GM12878 (cell line): ENCODE measurements at regions not wholly inside any gene's neighbourhood (a gene's known extent, or its start where the extent isn't known, plus 50 kb on each side); places are given as distances from the start of the nearest gene placed in this dataset.

Experiments
- BCL3 ChIP-seq: IDR thresholded peaks from 2 replicates; pipeline ENCODE4 v1.6.1; 2011; ENCODE audit warnings: borderline replicate concordance, low read depth, mild to moderate bottlenecking, moderate library complexity, low read length; ENCODE audit not compliant: insufficient read depth, poor library complexity, severe bottlenecking
- BRCA1 ChIP-seq: IDR thresholded peaks from 2 replicates; pipeline ENCODE4 v1.6.1; 2011; ENCODE audit warnings: low read depth, low read length, improper control_type of control experiment
- CTCF ChIP-seq, 3 experiments: IDR thresholded peaks in 2 of 3; conservative IDR thresholded peaks in 1 of 3; 2 replicates each; pipeline ENCODE4 v1.5.1; 2011; ENCODE audit warnings: low read depth in 3 of 3, low read length in 3 of 3, mild to moderate bottlenecking in 3 of 3, control low read depth in 2 of 3, moderate library complexity in 2 of 3, inconsistent platforms in 1 of 3, mixed read lengths in 1 of 3; ENCODE audit not compliant: control insufficient read depth in 2 of 3, insufficient read depth in 1 of 3; ENCODE audit errors: extremely low read depth in 1 of 3
- ESRRA ChIP-seq: IDR thresholded peaks from 2 replicates; pipeline ENCODE4 v1.6.1; 2012; ENCODE audit warnings: mild to moderate bottlenecking, low read length, improper control_type of control experiment
- HSF1 ChIP-seq: fragments of 150-350 bp; IDR thresholded peaks from 2 replicates; pipeline ENCODE4 v1.6.1; 2014; ENCODE audit warnings: mild to moderate bottlenecking, low read depth, low read length
- IRF4 ChIP-seq: IDR thresholded peaks from 2 replicates; pipeline ENCODE4 v1.6.1; 2011; ENCODE audit warnings: low read depth, low read length
- POLR2A ChIP-seq: IDR thresholded peaks from 2 replicates; pipeline ENCODE4 v1.6.1; 2011; ENCODE audit warnings: low read depth, mild to moderate bottlenecking, low read length
- RCOR1 ChIP-seq: conservative IDR thresholded peaks from 2 replicates; pipeline ENCODE4 v1.6.1; 2012; ENCODE audit warnings: low read depth, low read length, improper control_type of control experiment
- SIX5 ChIP-seq: IDR thresholded peaks from 2 replicates; pipeline ENCODE4 v1.6.1; 2011; ENCODE audit warnings: mild to moderate bottlenecking, low read depth, low read length, moderate library complexity; ENCODE audit not compliant: severe bottlenecking
- TF ChIP-seq, protein P1 (sequence below): IDR thresholded peaks from 2 replicates; pipeline ENCODE4 v1.6.1; 2011; ENCODE audit warnings: low read depth, low read length, improper control_type of control experiment, borderline replicate concordance
- TF ChIP-seq, protein P2 (sequence below): IDR thresholded peaks from 2 replicates; pipeline ENCODE4 v1.6.1; 2012; ENCODE audit warnings: mild to moderate bottlenecking, low read depth, low read length
- TF ChIP-seq, protein P3 (sequence below): IDR thresholded peaks from 2 replicates; pipeline ENCODE4 v1.6.1; 2012; ENCODE audit warnings: low read length, inconsistent platforms

- TF ChIP-seq, protein P1, sequence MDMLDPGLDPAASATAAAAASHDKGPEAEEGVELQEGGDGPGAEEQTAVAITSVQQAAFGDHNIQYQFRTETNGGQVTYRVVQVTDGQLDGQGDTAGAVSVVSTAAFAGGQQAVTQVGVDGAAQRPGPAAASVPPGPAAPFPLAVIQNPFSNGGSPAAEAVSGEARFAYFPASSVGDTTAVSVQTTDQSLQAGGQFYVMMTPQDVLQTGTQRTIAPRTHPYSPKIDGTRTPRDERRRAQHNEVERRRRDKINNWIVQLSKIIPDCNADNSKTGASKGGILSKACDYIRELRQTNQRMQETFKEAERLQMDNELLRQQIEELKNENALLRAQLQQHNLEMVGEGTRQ, result no peak
- TF ChIP-seq SIX5 (no peak), POLR2A (no peak), CTCF (IDR thresholded peaks at IDR 0.05 in 2 of 3, conservative IDR thresholded peaks at IDR 0.05 in 1 of 3; ENCODE audit: control insufficient read depth in 2 of 3, extremely low read depth in 1 of 3, insufficient read depth in 1 of 3, low read depth in 3 of 3, low read length in 3 of 3) (no peak), BCL3 (no peak), ESRRA (no peak), HSF1 (no peak), IRF4 (no peak), BRCA1 (no peak), RCOR1 (no peak)
- TF ChIP-seq, protein P2, sequence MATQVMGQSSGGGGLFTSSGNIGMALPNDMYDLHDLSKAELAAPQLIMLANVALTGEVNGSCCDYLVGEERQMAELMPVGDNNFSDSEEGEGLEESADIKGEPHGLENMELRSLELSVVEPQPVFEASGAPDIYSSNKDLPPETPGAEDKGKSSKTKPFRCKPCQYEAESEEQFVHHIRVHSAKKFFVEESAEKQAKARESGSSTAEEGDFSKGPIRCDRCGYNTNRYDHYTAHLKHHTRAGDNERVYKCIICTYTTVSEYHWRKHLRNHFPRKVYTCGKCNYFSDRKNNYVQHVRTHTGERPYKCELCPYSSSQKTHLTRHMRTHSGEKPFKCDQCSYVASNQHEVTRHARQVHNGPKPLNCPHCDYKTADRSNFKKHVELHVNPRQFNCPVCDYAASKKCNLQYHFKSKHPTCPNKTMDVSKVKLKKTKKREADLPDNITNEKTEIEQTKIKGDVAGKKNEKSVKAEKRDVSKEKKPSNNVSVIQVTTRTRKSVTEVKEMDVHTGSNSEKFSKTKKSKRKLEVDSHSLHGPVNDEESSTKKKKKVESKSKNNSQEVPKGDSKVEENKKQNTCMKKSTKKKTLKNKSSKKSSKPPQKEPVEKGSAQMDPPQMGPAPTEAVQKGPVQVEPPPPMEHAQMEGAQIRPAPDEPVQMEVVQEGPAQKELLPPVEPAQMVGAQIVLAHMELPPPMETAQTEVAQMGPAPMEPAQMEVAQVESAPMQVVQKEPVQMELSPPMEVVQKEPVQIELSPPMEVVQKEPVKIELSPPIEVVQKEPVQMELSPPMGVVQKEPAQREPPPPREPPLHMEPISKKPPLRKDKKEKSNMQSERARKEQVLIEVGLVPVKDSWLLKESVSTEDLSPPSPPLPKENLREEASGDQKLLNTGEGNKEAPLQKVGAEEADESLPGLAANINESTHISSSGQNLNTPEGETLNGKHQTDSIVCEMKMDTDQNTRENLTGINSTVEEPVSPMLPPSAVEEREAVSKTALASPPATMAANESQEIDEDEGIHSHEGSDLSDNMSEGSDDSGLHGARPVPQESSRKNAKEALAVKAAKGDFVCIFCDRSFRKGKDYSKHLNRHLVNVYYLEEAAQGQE, result no peak
- TF ChIP-seq, protein P3, sequence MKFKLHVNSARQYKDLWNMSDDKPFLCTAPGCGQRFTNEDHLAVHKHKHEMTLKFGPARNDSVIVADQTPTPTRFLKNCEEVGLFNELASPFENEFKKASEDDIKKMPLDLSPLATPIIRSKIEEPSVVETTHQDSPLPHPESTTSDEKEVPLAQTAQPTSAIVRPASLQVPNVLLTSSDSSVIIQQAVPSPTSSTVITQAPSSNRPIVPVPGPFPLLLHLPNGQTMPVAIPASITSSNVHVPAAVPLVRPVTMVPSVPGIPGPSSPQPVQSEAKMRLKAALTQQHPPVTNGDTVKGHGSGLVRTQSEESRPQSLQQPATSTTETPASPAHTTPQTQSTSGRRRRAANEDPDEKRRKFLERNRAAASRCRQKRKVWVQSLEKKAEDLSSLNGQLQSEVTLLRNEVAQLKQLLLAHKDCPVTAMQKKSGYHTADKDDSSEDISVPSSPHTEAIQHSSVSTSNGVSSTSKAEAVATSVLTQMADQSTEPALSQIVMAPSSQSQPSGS, result no peak
Observed at GRCh38 chr9:106717686-106718085, 145.3 kb upstream of the ZNF462 start.
